Activated CD8-positive, alpha-beta T cell treated with anti-CD3 and anti-CD28 coated beads for 36 hours (primary cell): ENCODE measurements at regions not wholly inside any gene's neighbourhood (a gene's known extent, or its start where the extent isn't known, plus 50 kb on each side); places are given as distances from the start of the nearest gene placed in this dataset.

ENCODE experiments used
- ATAC-seq: fragments of 200-7000 bp; cut with Tn5 transposase; one replicate; pipeline ENCODE4 v1.10.0; 2021; ENCODE audit warnings: mild to moderate bottlenecking, moderate library complexity
- CTCF ChIA-PET: fragments of 350-600 bp; sonication (Branson Sonifier 250); formaldehyde crosslinking; loops from one replicate; lab custom pipeline; 2021; ENCODE audit warnings: antibody characterized with exemption; lab: Charles Lee
- POLR2A ChIA-PET: fragments of 350-600 bp; sonication (Branson Sonifier 250); formaldehyde crosslinking; loops from one replicate; lab custom pipeline; 2021; ENCODE audit warnings: antibody characterized with exemption; lab: Charles Lee
- DNase-seq: peaks from one replicate; pipeline ENCODE4 v3.0.0-alpha.2; 2020
- H3K27ac Mint-ChIP-seq: one replicate; pipeline ENCODE4 v1.8.0; 2021; ENCODE audit warnings: mild to moderate bottlenecking, mixed read lengths
- H3K27me3 Mint-ChIP-seq: one replicate; pipeline ENCODE4 v1.8.0; 2021; ENCODE audit warnings: mixed read lengths
- H3K36me3 Mint-ChIP-seq: one replicate; pipeline ENCODE4 v1.8.0; 2021; ENCODE audit warnings: low read depth, mixed read lengths
- H3K4me1 Mint-ChIP-seq: one replicate; pipeline ENCODE4 v1.8.0; 2021; ENCODE audit warnings: low read depth, mixed read lengths
- H3K4me3 Mint-ChIP-seq: one replicate; pipeline ENCODE4 v1.8.0; 2021; ENCODE audit warnings: mild to moderate bottlenecking, moderate library complexity, mixed read lengths
- H3K9me3 Mint-ChIP-seq: one replicate; pipeline ENCODE4 v1.8.0; 2021; ENCODE audit warnings: mixed read lengths
- CTCF ChIP-seq: fragments of 200-600 bp; IDR thresholded peaks from one replicate; pipeline ENCODE4 v1.8.0; 2022; ENCODE audit warnings: antibody characterized with exemption, mild to moderate bottlenecking
- intact Hi-C: fragments of 100-400 bp; cut with micrococcal nuclease; formaldehyde crosslinking; loops from one replicate; pipeline ENCODE4 v1.10.0; 2022

GRCh38 chr3:63167113-63167512, 111.0 kb upstream of the SYNPR start:
- intact Hi-C loops: no loop called here
- ATAC-seq (no peak), DNase-seq (no peak)
- CTCF ChIA-PET: no interaction called here
- Mint-ChIP-seq H3K27ac (no peak overlapping the region), H3K36me3 (no peaks in the 10 kb centered on the region), H3K9me3 (peaks cover 3% of the 10 kb centered on the region), H3K27me3 (no peaks in the 10 kb centered on the region), H3K4me3 (no peak overlapping the region), H3K4me1 (no peaks in the 10 kb centered on the region)
- no peak for TF ChIP-seq CTCF
- POLR2A ChIA-PET: no interaction called here

- Mint-ChIP-seq H3K9me3 (no peaks in the 10 kb centered on the region), H3K27ac (no peak overlapping the region), H3K4me3 (no peak overlapping the region), H3K36me3 (no peaks in the 10 kb centered on the region), H3K4me1 (no peaks in the 10 kb centered on the region), H3K27me3 (no peaks in the 10 kb centered on the region)
- no peak for TF ChIP-seq CTCF
- ChIA-PET POLR2A (no interaction called here), CTCF (no interaction called here)
- DNase-seq: no peak
- intact Hi-C loops: no loop called here
- ATAC-seq: no peak
Measured at GRCh38 chr3:63168179-63168578, 109.9 kb upstream of the SYNPR start.

GRCh38 chr3:63179862-63180522, 98.1 kb upstream of the SYNPR start:
- intact Hi-C loops: no loop called here
- POLR2A ChIA-PET: no interaction called here
- DNase-seq (no peak), ATAC-seq (no peak)
- Mint-ChIP-seq H3K36me3 (no peaks in the 10 kb centered on the region), H3K4me3 (no peak overlapping the region), H3K9me3 (peaks cover 7% of the 10 kb centered on the region), H3K27ac (no peak overlapping the region), H3K4me1 (no peaks in the 10 kb centered on the region), H3K27me3 (no peaks in the 10 kb centered on the region)
- CTCF ChIA-PET: no interaction called here
- no peak for TF ChIP-seq CTCF

- Mint-ChIP-seq H3K4me1 (no peaks in the 10 kb centered on the region), H3K27ac (no peak overlapping the region), H3K9me3 (no peaks in the 10 kb centered on the region), H3K27me3 (no peaks in the 10 kb centered on the region), H3K36me3 (no peaks in the 10 kb centered on the region), H3K4me3 (no peak overlapping the region)
- ChIA-PET POLR2A (no interaction called here), CTCF (no interaction called here)
- TF ChIP-seq CTCF: no peak
- intact Hi-C loops: no loop called here
- no peak for DNase-seq
- no peak for ATAC-seq
Measured at GRCh38 chr3:63192248-63192647, 85.9 kb upstream of the SYNPR start.

GRCh38 chr3:63193647-63194046, 84.5 kb upstream of the SYNPR start:
- Mint-ChIP-seq H3K27ac (no peak overlapping the region), H3K27me3 (no peaks in the 10 kb centered on the region), H3K4me1 (no peaks in the 10 kb centered on the region), H3K9me3 (no peaks in the 10 kb centered on the region), H3K36me3 (no peaks in the 10 kb centered on the region), H3K4me3 (no peak overlapping the region)
- ATAC-seq: no peak
- no peak for DNase-seq
- TF ChIP-seq CTCF: no peak
- ChIA-PET POLR2A (no interaction called here), CTCF (no interaction called here)
- intact Hi-C loops: no loop called here
